OCI-LY1 (cell line): ENCODE measurements at regions not wholly inside any gene's neighbourhood (a gene's known extent, or its start where the extent isn't known, plus 50 kb on each side); places are given as distances from the start of the nearest gene placed in this dataset.

Experiments used
- H2AFZ ChIP-seq: fragments of 200-600 bp; sonication (generic), shearing (Covaris generic); 2 replicates; pipeline ENCODE4 v1.6.0; 2014; ENCODE audit warnings: antibody characterized with exemption, mild to moderate bottlenecking, low read length
- H3F3A ChIP-seq: fragments of 200-600 bp; sonication (generic), shearing (Covaris generic); 2 replicates; pipeline ENCODE4 v1.6.0; 2014; ENCODE audit warnings: mild to moderate bottlenecking, antibody characterized with exemption, low read length, moderate library complexity; ENCODE audit not compliant: insufficient read depth
- H3K27ac ChIP-seq: fragments of 200-600 bp; sonication (generic); 2 replicates; pipeline ENCODE4 v1.5.1; 2014; ENCODE audit warnings: low read length, mixed run types, mild to moderate bottlenecking, low read depth; ENCODE audit not compliant: poor library complexity, severe bottlenecking
- H3K27me3 ChIP-seq: fragments of 200-600 bp; sonication (generic); 2 replicates; pipeline ENCODE4 v1.6.0; 2014; ENCODE audit warnings: antibody characterized with exemption, mild to moderate bottlenecking, low read length, moderate library complexity; ENCODE audit not compliant: insufficient read depth
- H3K36me3 ChIP-seq: fragments of 200-600 bp; sonication (generic); 2 replicates; pipeline ENCODE4 v1.6.1; 2014; ENCODE audit warnings: mild to moderate bottlenecking, antibody characterized with exemption, low read length, moderate library complexity, mixed read lengths; ENCODE audit not compliant: insufficient read depth
- H3K4me1 ChIP-seq: fragments of 200-600 bp; sonication (generic); 2 replicates; pipeline ENCODE4 v1.5.1; 2014; ENCODE audit warnings: mild to moderate bottlenecking, low read length, moderate library complexity; ENCODE audit not compliant: insufficient read depth, severe bottlenecking
- H3K4me2 ChIP-seq: fragments of 200-600 bp; sonication (generic), shearing (Covaris generic); 2 replicates; pipeline ENCODE4 v1.6.1; 2014; ENCODE audit warnings: low read length
- H3K4me3 ChIP-seq: fragments of 200-600 bp; sonication (generic); 2 replicates; pipeline ENCODE4 v1.5.1; 2014; ENCODE audit warnings: low read length, low read depth, mild to moderate bottlenecking, mixed read lengths; ENCODE audit not compliant: poor library complexity, severe bottlenecking
- H3K79me2 ChIP-seq: fragments of 200-600 bp; shearing (Covaris generic); 2 replicates; pipeline ENCODE4 v1.6.1; 2016; ENCODE audit warnings: mixed run types, low read length, mixed read lengths; ENCODE audit not compliant: insufficient read depth
- H3K9ac ChIP-seq: fragments of 200-600 bp; sonication (generic), shearing (Covaris generic); 2 replicates; pipeline ENCODE4 v1.6.1; 2014; ENCODE audit warnings: mild to moderate bottlenecking, low read length, mixed read lengths
- H3K9me2 ChIP-seq: fragments of 200-600 bp; sonication (generic), shearing (Covaris generic); 2 replicates; pipeline ENCODE4 v1.6.1; 2014; ENCODE audit warnings: low read depth, mild to moderate bottlenecking, low read length, mixed read lengths
- H3K9me3 ChIP-seq: fragments of 200-600 bp; shearing (Covaris generic); 2 replicates; pipeline ENCODE4 v1.6.1; 2014; ENCODE audit warnings: low read length, mixed read lengths
- H4K20me1 ChIP-seq: fragments of 200-600 bp; sonication (generic), shearing (Covaris generic); 2 replicates; pipeline ENCODE4 v1.6.0; 2016; ENCODE audit warnings: mild to moderate bottlenecking, low read length; ENCODE audit not compliant: insufficient read depth
- EZH2 ChIP-seq: fragments of 200-600 bp; sonication (generic), shearing (Covaris generic); IDR thresholded peaks from 2 replicates; pipeline ENCODE4 v1.8.0; 2017; ENCODE audit warnings: borderline replicate concordance, mixed run types, mild to moderate bottlenecking, antibody characterized with exemption, low read length, moderate library complexity, mixed read lengths
- TF ChIP-seq, protein P1 (sequence below): fragments of 200-600 bp; sonication (generic), shearing (Covaris generic); IDR thresholded peaks from 2 replicates; pipeline ENCODE4 v1.5.1; 2017; ENCODE audit warnings: mild to moderate bottlenecking, antibody characterized with exemption, low read length, moderate library complexity, mixed read lengths

GRCh38 chr16:62253966-62254365, 217.7 kb upstream of the CDH8 start:
- H3K4me3 ChIP-seq = no peak overlapping the region
- H3K4me1 ChIP-seq = no peaks in the 10 kb centered on the region
- H3K9ac ChIP-seq = no peak overlapping the region
- no peak overlapping the region for H3K4me2 ChIP-seq
- no peaks in the 10 kb centered on the region for H3K9me2 ChIP-seq
- H3F3A ChIP-seq = no peaks in the 10 kb centered on the region
- no peaks in the 10 kb centered on the region for H4K20me1 ChIP-seq
- no peaks in the 10 kb centered on the region for H3K36me3 ChIP-seq
- no peaks in the 10 kb centered on the region for H3K9me3 ChIP-seq
- H2AFZ ChIP-seq = no peak overlapping the region
- TF ChIP-seq, protein P1, sequence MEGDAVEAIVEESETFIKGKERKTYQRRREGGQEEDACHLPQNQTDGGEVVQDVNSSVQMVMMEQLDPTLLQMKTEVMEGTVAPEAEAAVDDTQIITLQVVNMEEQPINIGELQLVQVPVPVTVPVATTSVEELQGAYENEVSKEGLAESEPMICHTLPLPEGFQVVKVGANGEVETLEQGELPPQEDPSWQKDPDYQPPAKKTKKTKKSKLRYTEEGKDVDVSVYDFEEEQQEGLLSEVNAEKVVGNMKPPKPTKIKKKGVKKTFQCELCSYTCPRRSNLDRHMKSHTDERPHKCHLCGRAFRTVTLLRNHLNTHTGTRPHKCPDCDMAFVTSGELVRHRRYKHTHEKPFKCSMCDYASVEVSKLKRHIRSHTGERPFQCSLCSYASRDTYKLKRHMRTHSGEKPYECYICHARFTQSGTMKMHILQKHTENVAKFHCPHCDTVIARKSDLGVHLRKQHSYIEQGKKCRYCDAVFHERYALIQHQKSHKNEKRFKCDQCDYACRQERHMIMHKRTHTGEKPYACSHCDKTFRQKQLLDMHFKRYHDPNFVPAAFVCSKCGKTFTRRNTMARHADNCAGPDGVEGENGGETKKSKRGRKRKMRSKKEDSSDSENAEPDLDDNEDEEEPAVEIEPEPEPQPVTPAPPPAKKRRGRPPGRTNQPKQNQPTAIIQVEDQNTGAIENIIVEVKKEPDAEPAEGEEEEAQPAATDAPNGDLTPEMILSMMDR = no peak
- TF ChIP-seq EZH2 = no peak
- H3K79me2 ChIP-seq = no peaks in the 10 kb centered on the region
- no peaks in the 10 kb centered on the region for H3K27me3 ChIP-seq
- H3K27ac ChIP-seq = no peak overlapping the region

DNA sequence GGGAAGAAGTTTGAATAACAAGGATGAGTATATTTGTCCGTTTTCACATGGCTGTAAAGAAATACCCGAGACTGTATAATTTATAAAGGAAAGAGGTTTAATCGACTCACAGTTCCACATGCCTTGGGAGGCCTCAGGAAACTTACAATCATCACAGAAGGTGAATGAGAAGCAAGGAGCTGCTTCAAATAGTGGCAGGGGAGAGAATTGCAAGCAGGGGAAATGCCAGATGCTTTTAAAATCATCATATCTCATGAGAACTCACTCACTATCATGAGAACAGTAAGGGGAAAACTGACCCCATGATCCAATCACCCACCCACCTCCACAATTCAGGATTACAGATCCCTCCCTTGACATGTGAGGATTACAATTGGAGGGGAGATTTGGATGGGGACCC, 212.8 kb upstream of the CDH8 start:
- H3K9me2 ChIP-seq = no peaks in the 10 kb centered on the region
- no peak overlapping the region for H3K9ac ChIP-seq
- no peaks in the 10 kb centered on the region for H4K20me1 ChIP-seq
- H3K9me3 ChIP-seq = no peaks in the 10 kb centered on the region
- TF ChIP-seq EZH2 = no peak
- TF ChIP-seq, protein P1 = no peak
- no peak overlapping the region for H2AFZ ChIP-seq
- H3K4me3 ChIP-seq = no peak overlapping the region
- no peaks in the 10 kb centered on the region for H3F3A ChIP-seq
- H3K4me2 ChIP-seq = no peak overlapping the region
- H3K36me3 ChIP-seq = no peaks in the 10 kb centered on the region
- H3K27ac ChIP-seq = no peak overlapping the region
- H3K27me3 ChIP-seq = no peaks in the 10 kb centered on the region
- no peaks in the 10 kb centered on the region for H3K79me2 ChIP-seq
- no peaks in the 10 kb centered on the region for H3K4me1 ChIP-seq

GRCh38 chr16:62240722-62241121, 204.5 kb upstream of the CDH8 start:
- no peak overlapping the region for H3K9ac ChIP-seq
- H3K9me2 ChIP-seq = no peaks in the 10 kb centered on the region
- H3K4me1 ChIP-seq = no peaks in the 10 kb centered on the region
- H3K9me3 ChIP-seq = no peaks in the 10 kb centered on the region
- H3K36me3 ChIP-seq = no peaks in the 10 kb centered on the region
- H3K79me2 ChIP-seq = no peaks in the 10 kb centered on the region
- no peak overlapping the region for H3K4me3 ChIP-seq
- no peak for TF ChIP-seq EZH2
- TF ChIP-seq, protein P1 = no peak
- H2AFZ ChIP-seq = no peak overlapping the region
- H3K27me3 ChIP-seq = no peaks in the 10 kb centered on the region
- H3K27ac ChIP-seq = no peak overlapping the region
- no peaks in the 10 kb centered on the region for H4K20me1 ChIP-seq
- no peak overlapping the region for H3K4me2 ChIP-seq
- no peaks in the 10 kb centered on the region for H3F3A ChIP-seq
